GM18508 (cell line): ENCODE measurements at regions not wholly inside any gene's neighbourhood (a gene's known extent, or its start where the extent isn't known, plus 50 kb on each side); places are given as distances from the start of the nearest gene placed in this dataset.

Experiments
- ATAC-seq: cut with Tn5 transposase; IDR thresholded peaks from one replicate; pipeline ENCODE4 v1.9.1; 2021; ENCODE audit warnings: moderate number of reproducible peaks; ENCODE audit not compliant: insufficient read depth, unreplicated experiment

DNA sequence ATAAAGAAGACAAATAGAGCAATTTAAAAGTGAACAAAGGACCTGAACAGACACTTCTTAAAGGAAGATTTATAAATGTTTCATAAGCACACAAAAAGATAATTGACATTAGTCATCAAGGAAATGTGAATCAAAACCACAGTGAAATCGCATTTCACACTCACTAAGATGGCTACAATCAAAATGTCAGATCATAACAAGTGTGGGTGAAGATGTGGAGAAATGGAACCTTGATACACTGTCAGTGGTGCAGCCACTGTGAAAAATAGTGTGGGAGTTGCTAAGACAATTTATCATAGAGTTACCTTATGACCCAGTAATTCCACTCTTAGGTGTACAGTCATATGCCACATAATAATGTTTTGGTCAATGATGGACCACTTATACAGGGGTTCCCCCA is 54.5 kb upstream of the HTR4 start:
- ATAC-seq: no peak

DNA sequence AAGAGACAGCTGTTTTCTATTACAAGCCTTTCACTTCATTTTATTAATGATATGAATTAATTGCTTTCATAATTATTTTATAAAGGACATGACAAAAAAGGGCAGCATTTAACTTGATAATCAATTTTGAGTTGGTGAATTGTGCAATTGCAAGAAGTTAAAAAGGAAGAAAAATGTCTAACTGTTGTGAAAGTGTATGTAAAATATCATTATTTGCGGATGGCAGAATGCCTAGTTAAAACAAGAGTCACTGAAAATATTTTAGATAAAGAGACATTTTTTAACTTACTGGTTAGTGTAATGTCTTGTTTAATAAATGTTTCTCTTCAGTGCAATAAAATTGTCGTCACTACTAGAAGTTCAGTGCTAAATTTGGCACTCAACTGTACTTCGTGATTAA is 57.6 kb upstream of the HTR4 start:
- ATAC-seq: no peak

DNA sequence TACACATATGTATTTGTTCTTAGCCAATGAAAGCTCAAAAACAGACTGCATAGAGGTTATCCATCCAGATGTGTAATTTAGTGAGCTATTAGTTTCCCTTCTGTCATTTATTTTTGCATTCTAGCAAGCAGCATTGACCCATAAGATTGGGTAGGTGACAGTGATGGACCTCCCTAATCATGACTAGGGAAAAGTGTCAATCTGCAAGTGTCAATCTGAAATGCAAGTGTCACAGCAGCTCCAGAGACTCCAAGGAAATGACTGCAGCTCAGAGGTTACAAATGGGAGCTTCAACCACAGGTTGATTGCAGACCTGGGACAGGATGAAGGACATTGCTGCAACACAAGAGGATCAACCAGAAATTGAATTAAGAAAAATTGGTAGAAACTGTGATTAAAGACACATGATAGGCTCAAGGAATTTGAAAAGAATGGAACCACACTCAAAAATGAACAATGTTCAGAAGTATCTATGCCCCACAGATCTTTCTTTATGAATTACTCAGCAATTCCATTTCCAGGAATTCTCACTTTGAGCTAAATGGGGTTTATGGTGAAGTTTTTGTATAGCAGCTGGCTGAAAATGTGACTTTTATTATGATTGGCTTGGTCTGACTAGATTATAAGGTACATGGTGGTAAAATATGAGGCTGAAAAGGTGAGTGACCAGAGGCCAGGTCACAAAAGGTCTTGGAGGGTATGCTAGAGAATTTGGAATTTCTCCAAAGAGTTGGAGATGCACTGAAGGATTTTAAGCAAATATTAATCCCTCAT is 59.6 kb upstream of the HTR4 start:
- no peak for ATAC-seq

DNA sequence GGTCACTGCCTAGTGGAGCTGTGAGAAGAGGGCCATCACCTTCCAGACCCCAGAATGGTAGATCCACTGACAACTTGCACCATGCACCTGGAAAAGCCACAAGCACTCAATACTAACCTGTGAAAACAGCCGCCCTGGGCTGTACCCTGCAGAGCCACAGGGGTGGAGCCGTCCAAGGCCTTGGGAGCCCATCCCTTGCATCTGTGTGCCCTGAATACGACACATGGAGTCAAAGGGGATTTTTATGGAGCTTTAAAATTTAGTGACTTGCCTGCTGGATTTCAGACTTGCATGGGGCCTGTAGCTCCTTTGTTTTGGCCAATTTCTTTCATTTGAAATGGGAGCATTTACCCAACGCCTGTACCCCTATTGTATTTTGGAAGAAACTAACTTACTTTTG is 62.4 kb upstream of the HTR4 start:
- no peak for ATAC-seq

DNA sequence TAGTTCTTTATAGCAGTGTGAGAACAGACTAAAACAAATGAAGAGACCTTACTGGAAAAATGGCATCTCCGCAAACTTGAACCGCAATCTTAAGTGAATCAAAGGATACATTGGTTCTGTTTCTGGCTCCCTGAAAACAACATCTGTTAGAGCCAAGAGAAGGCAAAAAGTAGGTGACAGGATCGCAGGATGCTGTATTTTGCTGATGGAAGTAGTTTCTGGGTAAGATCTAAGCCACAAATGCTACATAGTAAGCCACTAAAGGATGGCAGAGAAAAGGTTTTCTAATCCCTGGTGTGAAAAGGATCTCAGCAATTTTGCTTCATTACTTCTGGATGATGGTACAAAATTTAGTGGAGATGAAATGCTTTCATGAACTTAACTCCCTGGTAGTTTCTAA is 63.3 kb upstream of the HTR4 start:
- no peak for ATAC-seq

DNA sequence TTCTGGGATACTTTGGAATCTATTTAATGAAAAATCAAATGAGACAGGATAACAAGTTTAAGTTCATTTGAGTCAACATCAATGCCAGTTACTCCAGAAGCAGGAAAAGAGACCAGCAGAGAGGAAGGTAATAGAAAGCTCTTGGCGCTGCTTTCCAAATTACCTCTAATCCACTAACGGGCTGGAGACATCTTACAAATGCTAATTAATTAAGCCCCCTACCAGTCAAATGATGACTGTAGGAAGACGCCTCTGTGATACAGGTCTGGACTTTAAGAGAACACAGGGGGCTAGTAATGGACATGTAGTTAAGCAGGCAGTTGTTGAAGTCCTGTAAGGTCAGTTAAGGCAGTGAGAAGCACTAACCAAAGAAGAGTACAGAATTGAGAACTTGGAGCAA is 65.3 kb upstream of the HTR4 start:
- ATAC-seq: no peak

DNA sequence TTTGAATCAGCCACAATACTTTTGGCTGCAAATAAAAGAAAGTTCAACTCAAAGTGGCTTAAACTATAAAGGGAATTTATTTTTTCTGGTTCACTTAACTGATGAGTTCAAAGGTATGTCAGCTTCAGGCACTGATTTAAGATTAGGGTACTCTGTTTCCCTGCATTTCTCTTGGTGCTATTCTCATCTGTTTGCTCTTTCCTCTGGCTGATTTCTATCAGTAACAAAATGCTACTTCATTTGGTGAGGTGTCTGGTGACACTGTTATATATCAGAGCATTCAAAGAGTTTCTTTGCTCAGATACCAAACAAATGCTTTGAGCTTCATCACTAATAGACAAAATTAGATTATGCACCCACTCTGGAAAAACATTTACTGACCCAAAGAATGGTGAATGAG is 65.9 kb upstream of the HTR4 start:
- ATAC-seq: no peak

DNA sequence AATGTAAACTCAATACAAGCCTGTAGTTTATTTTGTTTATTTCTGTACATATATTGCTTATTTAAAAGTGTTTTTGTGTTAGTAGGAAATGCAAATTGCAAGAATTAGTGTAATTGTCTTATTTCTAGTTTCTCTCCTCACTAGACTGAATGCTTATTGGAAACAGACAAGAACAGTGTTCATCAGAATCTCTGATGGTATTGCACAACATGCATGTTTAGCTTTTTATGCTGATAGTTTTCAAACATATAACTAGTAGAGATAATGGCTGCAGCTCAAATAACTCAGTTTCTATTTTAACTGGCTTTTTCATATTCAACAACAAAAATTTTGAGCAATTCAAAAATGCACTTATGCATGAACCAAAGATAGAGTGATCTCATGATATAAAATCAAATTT is 68.8 kb upstream of the HTR4 start:
- ATAC-seq: no peak

DNA sequence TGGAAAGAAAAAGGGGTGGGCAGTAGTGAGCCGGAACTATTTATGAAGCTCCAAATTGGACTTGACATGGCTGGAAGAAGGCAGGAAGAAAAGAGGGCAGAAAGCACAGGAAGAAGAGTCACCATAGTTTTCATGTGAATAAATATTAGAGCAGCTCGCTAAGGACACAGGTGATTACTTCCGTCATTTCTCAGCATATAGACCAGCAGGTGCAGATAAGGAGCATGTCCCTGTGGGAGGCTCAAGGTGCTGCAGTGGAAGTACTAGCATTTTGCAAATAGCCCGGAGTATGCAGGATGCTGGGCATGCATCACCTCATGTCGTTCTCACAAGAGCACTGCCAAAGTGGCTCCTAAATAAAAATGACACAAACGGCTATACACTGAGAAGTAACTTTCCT is 71.3 kb upstream of the HTR4 start:
- no peak for ATAC-seq

DNA sequence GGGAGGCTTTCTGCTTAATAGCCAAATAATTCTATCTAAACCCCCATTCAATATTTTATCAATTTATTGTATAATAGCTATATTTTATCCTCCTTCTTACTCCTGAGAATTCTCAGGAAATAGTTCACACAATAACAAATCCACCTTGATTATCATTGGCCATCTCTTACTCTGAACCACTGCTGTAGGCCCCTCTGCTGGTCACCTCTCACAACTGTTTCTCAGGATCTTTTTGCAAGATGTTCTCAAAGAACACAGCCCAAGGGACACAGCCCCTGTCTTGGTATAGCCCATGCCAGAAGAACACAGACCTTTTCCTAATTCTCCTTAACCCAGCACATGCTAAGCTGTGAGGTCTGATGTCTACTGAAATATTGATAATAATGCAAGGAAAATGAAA is 74.9 kb upstream of the HTR4 start:
- ATAC-seq: no peak

DNA sequence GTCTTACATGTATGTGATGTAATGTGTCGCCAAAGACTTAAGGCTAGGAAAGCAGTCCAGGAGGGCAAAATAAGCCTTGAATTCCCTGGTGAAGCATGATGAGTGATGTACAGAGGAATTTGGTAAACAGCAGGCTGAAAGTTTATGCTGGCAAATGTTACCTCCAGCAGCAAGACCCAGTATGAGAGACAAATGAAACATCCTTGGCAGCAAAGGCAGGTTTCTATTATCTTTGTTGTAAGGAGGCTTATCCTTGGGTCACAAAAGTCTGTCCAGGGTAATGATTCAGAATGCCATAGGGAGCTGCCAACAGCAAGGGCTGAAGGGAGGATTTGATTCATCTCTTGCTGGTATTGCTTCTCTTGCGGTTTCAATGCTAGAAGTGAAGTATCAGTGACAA is 75.9 kb upstream of the HTR4 start:
- no peak for ATAC-seq

DNA sequence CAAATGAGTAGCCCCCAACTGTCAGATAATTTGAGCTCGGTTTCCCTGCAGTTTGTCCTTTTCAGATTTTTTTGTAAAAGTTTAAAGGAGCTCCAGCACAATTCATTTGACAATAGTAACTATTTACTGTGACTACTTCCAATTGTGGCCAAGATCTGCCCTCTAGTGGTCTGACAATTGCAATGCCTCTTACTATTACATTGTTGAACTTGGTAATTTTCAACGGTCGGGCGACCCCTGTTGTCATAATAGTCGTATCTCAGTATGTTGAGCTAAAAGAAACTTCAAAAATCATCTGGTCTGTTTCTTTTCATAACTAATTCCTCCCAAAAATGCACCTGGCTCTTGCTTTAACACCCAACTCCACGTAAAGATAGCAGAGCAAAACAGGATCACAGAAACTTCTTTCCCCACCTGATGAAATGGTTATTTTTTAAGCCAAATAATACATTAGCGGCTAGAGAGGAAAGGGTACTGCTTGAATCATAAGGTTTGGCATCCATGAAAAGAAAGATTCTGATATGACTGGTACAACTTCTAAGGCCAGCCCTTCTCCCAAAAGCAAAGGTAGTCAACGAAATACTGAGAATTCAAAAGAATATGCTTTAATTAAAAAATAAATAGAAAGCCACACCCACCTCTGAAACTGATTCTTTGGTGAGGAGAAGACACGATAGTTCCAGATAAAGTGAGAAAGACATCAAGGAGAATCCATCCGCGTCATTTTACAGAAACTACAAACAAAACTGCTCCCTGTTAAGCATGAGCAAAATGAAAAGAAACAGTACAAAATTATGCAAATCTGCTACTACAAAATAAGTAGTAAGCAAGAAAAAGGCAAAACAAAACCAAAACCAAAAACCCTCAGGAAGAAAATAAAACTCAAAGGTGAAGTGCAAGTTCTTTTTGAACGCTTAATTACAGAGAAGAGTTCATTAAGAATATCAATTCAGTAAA is 76.9 kb upstream of the HTR4 start:
- peak; percentile 72 for ATAC-seq

DNA sequence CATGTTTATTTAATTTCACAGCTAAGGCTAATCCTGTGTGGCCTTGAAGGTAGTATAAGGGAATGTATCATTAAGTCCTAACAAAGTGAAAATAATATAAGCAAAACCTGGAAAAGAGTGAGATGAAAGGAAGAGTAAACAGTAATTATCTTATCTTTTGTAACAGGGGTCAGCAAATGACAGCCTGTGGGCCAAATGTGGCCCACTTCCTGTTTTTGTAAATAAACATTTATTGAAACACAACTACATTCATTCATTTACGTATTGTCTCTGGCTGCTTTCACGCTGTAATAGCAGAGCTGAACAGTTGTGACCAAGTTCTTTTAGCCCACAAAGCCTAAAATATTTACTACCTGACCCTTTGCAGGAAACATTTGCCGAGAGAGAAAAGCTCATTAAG is 78.4 kb upstream of the HTR4 start:
- no peak for ATAC-seq

DNA sequence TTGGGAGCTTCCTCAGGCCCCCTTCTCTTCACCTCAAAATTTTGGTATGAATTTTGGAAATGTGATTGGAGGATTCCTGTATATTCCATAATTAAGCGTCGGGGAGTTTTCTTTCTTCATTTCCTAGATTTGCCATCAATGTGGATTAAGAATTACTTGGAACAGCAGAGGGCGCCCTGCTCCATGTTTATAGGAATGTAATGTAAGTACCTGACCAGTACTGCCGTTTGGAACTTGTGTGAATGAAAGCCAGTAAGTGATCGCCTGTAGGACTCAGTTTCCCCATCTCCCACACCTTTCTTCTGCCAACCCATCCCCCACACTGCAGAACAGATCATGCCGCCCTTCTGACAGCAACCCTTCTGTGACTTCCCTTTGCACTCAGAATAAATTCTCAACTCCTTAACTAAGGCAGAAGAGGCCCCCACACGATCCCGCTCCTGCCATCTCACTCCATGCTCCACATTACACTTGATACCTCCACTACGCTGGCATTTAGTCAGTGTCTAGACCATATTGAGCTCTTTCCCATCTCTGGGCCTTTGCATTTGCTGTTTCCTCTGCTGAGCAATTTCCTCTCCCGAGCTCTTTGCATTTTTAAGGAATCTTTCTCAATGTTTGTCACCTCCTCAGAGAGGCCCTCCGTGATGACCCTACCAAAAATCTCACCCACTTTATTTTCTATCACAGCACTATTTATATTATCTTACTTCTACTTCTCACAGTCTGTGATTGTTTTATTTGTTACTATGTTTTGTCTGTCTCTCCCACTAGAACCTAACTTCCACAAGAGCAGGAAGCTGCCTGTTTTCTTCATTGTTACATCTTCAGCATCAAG is 79.5 kb upstream of the HTR4 start:
- no peak for ATAC-seq

DNA sequence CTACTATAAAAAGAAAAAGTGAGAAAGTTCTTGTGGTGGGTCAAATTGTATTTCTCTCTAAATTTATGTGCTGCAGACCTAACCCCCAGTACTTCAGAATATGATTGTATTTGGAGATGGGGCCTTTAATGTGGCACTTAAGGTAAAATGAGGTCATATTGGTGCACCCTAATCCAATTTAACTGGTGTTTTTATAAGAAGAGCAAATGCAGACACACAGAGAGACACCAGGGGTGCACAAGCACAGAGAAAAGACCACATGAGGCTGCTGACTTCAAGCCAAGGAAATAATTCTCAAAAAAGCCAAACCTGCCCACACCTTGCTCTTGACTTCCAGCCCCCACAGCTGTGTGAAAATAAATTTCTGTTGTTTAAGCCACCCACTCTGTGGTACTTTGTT is 80.2 kb upstream of the HTR4 start:
- no peak for ATAC-seq

DNA sequence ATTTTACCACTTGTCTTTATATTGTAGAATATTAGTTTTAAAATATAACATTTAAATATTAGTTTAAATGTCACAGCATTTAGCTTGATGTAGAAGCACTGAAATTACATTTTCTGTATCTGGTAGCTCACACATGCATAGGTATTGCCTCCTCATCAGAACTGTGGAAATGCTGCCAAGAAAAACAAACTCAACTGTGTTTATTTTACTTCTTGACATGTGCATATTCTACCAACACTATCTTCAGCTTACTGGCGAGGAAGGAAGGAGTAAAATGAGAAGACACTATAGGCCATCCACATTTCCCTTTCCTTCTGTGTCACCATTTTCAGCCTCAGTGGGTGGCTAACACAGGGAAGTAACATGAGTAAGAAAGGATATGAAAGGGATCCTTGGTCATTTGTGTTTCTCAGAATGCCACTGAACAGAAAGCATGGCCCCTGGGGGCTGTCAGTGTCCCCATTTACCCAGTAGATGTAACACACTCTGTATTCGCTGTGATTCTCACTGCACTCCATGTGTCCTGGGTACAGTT is 81.0 kb upstream of the HTR4 start:
- ATAC-seq: no peak

DNA sequence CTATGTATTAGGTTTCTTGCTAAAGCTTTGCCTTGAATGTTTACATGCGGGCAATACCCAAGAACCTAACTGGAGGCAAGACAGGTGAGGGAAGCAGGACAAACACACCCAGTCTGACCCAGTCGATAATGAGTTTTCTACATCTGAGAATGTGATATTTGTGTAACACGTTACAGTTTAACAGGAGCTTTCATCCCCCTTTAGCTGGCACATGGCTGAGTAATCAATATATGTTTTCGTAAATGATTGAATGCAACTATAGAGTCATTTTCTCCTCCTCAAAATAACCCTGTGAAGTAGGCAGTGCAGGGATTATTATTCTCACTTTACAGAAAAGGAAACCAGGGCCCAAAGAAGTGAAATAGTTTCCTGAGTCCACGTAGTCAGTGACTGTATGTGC is 84.7 kb upstream of the HTR4 start:
- ATAC-seq: peak; percentile 43

DNA sequence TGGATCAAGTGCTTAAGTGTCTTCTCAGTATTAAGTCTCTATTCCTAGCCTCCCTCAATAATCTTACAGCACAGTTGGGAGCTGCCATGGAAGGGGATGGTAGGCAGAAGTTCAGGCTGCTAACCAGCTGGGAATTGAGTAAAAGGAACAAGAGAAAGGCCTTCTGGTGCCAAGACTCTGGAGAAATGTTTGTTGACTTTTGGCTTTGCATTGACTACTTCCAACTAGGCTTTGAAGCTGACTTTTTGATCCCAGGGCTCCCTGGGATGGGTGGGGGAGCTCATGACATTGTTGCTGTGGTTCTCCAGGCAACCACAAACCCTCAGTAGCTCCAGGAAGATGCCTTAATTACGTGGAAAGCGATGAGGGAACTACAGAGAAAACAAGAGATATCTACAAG is 85.2 kb upstream of the HTR4 start:
- ATAC-seq: no peak

DNA sequence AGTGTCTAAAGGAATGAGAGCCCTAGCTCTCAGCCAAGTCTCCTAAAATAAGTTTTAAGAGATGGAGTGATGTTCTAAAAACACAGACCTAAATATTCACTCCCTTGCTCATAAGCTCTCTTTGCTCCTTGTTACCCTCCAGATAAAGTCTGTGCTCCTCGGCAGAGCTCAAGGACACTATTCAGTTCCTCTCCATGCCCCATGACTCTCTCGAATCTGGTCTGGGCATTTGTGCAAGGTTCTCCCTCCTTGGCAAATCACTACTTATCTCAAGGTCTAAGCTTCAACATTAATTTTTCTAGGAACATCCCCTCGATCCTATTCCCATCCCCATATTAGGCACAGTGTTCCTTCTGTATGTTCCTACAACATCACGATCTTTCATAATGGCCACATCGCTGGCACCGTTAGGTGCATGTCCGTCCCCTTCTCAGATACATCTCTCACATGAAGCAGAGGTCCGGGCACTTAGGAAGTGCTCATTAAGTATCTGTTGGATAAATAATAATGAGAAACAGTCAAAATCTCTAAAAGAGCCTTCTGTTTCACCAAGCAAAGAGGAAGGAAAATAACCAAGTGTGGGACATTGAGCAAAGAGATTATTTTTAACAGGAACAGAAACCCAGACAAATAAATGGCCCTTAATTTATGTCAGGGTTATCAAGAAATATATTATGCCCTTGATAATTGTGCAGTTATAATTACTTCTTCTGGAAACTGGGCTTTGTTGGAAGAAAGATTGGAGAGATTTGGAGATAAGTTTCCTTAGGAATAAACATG is 85.9 kb upstream of the HTR4 start:
- ATAC-seq: no peak
